Hindlimb muscle (tissue), 1 donor: ENCODE measurements at regions not wholly inside any gene's neighbourhood (a gene's known extent, or its start where the extent isn't known, plus 50 kb on each side); places are given as distances from the start of the nearest gene placed in this dataset.
"Not testable (repeated sequence)": the region's sequence is repeated elsewhere in the genome, so short reads cannot be mapped to it uniquely, and the experiment has no call there.

Experiments used
- DNase-seq: peaks from one replicate; pipeline ENCODE4 v3.0.0-alpha.2; 2013

- no peak for DNase-seq
Measured at GRCh38 chr6:44049989-44050871, 77.0 kb downstream of the MRPL14 start.

- DNase-seq, result no peak
Measured at GRCh38 chr6:44049163-44049988, 77.9 kb downstream of the MRPL14 start.

GRCh38 chr6:44048277-44048676 lies 79.0 kb downstream of the MRPL14 start:
- no peak for DNase-seq

- no peak for DNase-seq
Measured at GRCh38 chr6:44047801-44048200, 79.5 kb downstream of the MRPL14 start.

GRCh38 chr6:44047179-44047546 lies 80.1 kb downstream of the MRPL14 start:
- no peak for DNase-seq

GRCh38 chr6:44046516-44047178 lies 80.6 kb downstream of the MRPL14 start:
- DNase-seq, result no peak

- DNase-seq, result no peak
Measured at GRCh38 chr6:44045672-44046015, 81.6 kb downstream of the MRPL14 start.

GRCh38 chr6:44044940-44045671 lies 82.1 kb downstream of the MRPL14 start:
- no peak for DNase-seq

- DNase-seq, result no peak
Measured at GRCh38 chr6:44044154-44044539, 83.1 kb downstream of the MRPL14 start.

GRCh38 chr6:44043479-44044153 lies 83.6 kb downstream of the MRPL14 start:
- DNase-seq, result no peak

- no peak for DNase-seq
Measured at GRCh38 chr6:44042989-44043478, 84.2 kb downstream of the MRPL14 start.

GRCh38 chr6:44042261-44042988 lies 84.8 kb downstream of the MRPL14 start:
- DNase-seq, result no peak

GRCh38 chr6:44041461-44042260 lies 85.6 kb downstream of the MRPL14 start:
- peak; percentile 64 for DNase-seq

- no peak for DNase-seq
Measured at GRCh38 chr6:44040786-44041185, 86.5 kb downstream of the MRPL14 start.

- DNase-seq, result no peak
Measured at GRCh38 chr6:44039839-44040350, 87.4 kb downstream of the MRPL14 start.

- DNase-seq, result no peak
Measured at GRCh38 chr6:44039191-44039719, 88.0 kb downstream of the MRPL14 start.

- DNase-seq, result no peak
Measured at GRCh38 chr6:44038543-44039065, 88.6 kb downstream of the MRPL14 start.

- DNase-seq, result no peak
Measured at GRCh38 chr6:44037847-44038542, 89.3 kb downstream of the MRPL14 start.

- DNase-seq, result not testable (repeated sequence)
Measured at GRCh38 chr6:44037276-44037675, 90.0 kb downstream of the MRPL14 start.
